ENCODE measurements at regions not wholly inside any gene's neighbourhood (a gene's known extent, or its start where the extent isn't known, plus 50 kb on each side); places are given as distances from the start of the nearest gene placed in this dataset.
"Not testable (repeated sequence)": the region's sequence is repeated elsewhere in the genome, so short reads cannot be mapped to it uniquely, and the experiment has no call there.

GRCh38 chr14:19160379-19160778 is 193.1 kb downstream of the POTEM start:
- H3K4me1 ChIP-seq (ENCODE audit: control insufficient read depth in 1 of 2, extremely low read depth in 1 of 2, insufficient read depth in 2 of 2, low read length in 2 of 2); H3K9me3 Mint-ChIP-seq; H3K4me3 ChIP-seq (ENCODE audit: control insufficient read depth in 1 of 2, extremely low read depth in 1 of 2, low read length in 1 of 2); POLR2A ChIA-PET; H3K9me3 ChIP-seq; ATAC-seq (replicated peaks in 1 of 4); H3K4me1 Mint-ChIP-seq; H3K27ac Mint-ChIP-seq; H3K36me3 ChIP-seq (ENCODE audit: control insufficient read depth in 2 of 2, extremely low read depth in 1 of 2, insufficient read depth in 1 of 2, low read length in 1 of 2); CTCF ChIA-PET; H3K36me3 Mint-ChIP-seq; DNase-seq; H3K27me3 ChIP-seq (replicated peaks in 1 of 2; ENCODE audit: control insufficient read depth in 2 of 2, extremely low read depth in 1 of 2, insufficient read depth in 2 of 2, low read length in 1 of 2); H3K27me3 Mint-ChIP-seq; H3K27ac ChIP-seq (ENCODE audit: low read length); H3K4me3 Mint-ChIP-seq: not testable (repeated sequence)
- no CpG with 5 or more reads among the region's 1 CpG for whole genome bisulfite sequencing (ENCODE audit: insufficient coverage)

DNA sequence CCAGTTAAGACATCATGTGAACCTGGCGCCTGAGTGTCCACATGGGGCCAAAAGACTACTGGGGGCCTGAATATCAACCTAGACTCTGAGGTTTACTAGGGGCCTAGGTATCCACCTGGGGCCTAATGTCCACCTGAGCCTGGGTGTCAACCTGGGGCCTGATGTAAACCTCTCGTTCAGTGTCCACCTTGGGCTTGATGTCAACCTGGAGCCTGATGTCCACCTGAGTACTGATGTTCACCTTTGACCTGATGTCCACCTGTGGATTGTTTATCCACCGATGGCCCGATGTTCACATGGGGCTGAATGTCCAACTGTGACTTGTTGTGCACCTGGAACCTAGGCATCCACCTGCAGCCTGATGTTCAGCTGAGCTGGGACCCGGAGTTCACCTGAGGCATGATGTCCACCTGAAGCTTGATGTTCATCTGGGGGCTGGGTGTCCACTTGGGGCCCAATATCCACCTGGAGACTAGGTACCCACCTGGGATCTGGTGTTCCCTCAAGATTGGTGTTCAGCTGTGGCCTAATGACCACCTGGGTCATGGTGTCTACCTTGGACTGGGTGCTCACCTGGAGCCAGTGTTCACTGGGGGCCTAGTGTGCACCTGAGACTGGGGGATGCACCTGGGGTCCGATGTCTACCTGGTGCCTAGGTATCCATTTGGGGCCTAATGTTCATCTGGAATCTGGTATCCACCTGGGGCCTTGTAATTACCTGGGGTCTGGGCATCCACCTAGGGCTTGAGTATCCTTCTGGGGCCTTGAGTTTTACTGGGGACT is 194.2 kb downstream of the POTEM start:
- H3K4me3 Mint-ChIP-seq; H3K4me1 ChIP-seq (ENCODE audit: control insufficient read depth in 1 of 2, extremely low read depth in 1 of 2, insufficient read depth in 2 of 2, low read length in 2 of 2); CTCF ChIA-PET; H3K36me3 Mint-ChIP-seq; H3K27ac ChIP-seq (ENCODE audit: low read length); H3K9me3 Mint-ChIP-seq; H3K4me1 Mint-ChIP-seq; H3K4me3 ChIP-seq (ENCODE audit: control insufficient read depth in 1 of 2, extremely low read depth in 1 of 2, low read length in 1 of 2); H3K9me3 ChIP-seq; ATAC-seq (replicated peaks in 1 of 4); H3K36me3 ChIP-seq (ENCODE audit: control insufficient read depth in 2 of 2, extremely low read depth in 1 of 2, insufficient read depth in 1 of 2, low read length in 1 of 2); H3K27me3 Mint-ChIP-seq; H3K27me3 ChIP-seq (replicated peaks in 1 of 2; ENCODE audit: control insufficient read depth in 2 of 2, extremely low read depth in 1 of 2, insufficient read depth in 2 of 2, low read length in 1 of 2); POLR2A ChIA-PET; H3K27ac Mint-ChIP-seq: not testable (repeated sequence)
- peak in 1 of 35 experiments; percentile 0 for DNase-seq
- 76% methylated on average over 5 of the region's 6 CpGs for WGBS (ENCODE audit: insufficient coverage)

DNA sequence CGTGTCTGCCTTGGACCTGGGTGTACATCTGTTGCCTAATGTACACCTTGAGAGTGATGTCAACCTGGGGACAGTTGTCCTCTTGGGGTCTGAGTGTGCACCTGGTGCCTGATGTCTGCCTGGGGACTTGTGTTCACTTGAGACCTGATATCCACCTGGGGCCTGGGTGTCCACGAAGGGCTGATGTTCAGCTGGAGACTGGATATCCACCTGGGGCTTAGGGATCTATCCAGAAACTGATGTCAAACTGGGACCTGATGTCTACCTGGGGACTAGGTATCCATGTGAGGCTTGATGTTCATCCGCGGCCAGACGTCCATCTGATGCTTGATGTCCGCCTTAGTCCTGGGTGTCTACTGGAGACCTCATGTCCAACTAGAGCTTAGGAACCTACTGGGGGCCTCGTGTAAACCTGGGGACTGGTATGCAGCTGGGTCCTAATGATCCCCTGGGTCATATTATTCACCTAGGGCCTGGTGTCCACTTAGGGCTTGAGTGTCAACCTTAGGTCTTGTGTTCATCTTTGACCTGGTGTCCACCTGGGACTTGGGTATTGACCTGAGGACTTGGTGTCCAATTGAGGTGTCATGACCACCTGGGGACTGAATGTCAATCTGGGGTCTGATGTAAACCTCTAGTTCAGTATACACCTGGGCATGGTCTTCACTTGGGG is 194.9 kb downstream of the POTEM start:
- H3K27me3 ChIP-seq (replicated peaks in 1 of 2; ENCODE audit: control insufficient read depth in 2 of 2, extremely low read depth in 1 of 2, insufficient read depth in 2 of 2, low read length in 1 of 2); H3K36me3 Mint-ChIP-seq; H3K4me3 Mint-ChIP-seq; H3K36me3 ChIP-seq (ENCODE audit: control insufficient read depth in 2 of 2, extremely low read depth in 1 of 2, insufficient read depth in 1 of 2, low read length in 1 of 2); H3K27me3 Mint-ChIP-seq; CTCF ChIA-PET; POLR2A ChIA-PET; H3K4me3 ChIP-seq (ENCODE audit: control insufficient read depth in 1 of 2, extremely low read depth in 1 of 2, low read length in 1 of 2); H3K9me3 Mint-ChIP-seq; H3K27ac Mint-ChIP-seq; H3K9me3 ChIP-seq; H3K4me1 ChIP-seq (ENCODE audit: control insufficient read depth in 1 of 2, extremely low read depth in 1 of 2, insufficient read depth in 2 of 2, low read length in 2 of 2); DNase-seq; H3K4me1 Mint-ChIP-seq; ATAC-seq (replicated peaks in 1 of 4); H3K27ac ChIP-seq (ENCODE audit: low read length): not testable (repeated sequence)
- whole genome bisulfite sequencing (ENCODE audit: insufficient coverage): 61% methylated on average over 5 of the region's 7 CpGs

DNA sequence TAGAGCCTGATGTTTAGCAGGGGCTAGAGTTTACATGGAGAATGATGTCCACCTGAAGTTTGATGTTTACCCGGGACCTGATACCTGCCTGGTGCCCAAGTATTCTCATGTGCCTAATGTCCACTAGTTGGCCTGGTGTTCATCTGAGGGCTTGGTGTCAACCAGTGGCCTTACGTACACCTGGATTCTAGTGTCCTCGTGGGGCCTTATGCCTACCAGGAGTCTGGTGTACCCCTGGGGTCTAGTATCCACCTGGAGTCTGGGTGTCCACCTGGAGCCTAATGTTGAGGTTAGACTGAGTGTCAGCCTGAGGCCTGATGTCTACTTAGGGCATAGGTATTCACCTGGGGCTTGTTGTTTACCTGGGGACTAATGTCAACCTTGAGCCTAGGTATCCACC is 195.7 kb downstream of the POTEM start:
- H3K27me3 Mint-ChIP-seq; H3K4me1 Mint-ChIP-seq; H3K27me3 ChIP-seq (replicated peaks in 1 of 2; ENCODE audit: control insufficient read depth in 2 of 2, extremely low read depth in 1 of 2, insufficient read depth in 2 of 2, low read length in 1 of 2); H3K9me3 Mint-ChIP-seq; H3K4me3 ChIP-seq (ENCODE audit: control insufficient read depth in 1 of 2, extremely low read depth in 1 of 2, low read length in 1 of 2); H3K27ac Mint-ChIP-seq; CTCF ChIA-PET; H3K9me3 ChIP-seq; H3K4me3 Mint-ChIP-seq; H3K4me1 ChIP-seq (ENCODE audit: control insufficient read depth in 1 of 2, extremely low read depth in 1 of 2, insufficient read depth in 2 of 2, low read length in 2 of 2); H3K27ac ChIP-seq (ENCODE audit: low read length); POLR2A ChIA-PET; H3K36me3 Mint-ChIP-seq; H3K36me3 ChIP-seq (ENCODE audit: control insufficient read depth in 2 of 2, extremely low read depth in 1 of 2, insufficient read depth in 1 of 2, low read length in 1 of 2); ATAC-seq (replicated peaks in 1 of 4); DNase-seq: not testable (repeated sequence)
- WGBS (ENCODE audit: insufficient coverage): no CpG with 5 or more reads among the region's 3 CpGs

- H3K4me3 ChIP-seq (ENCODE audit: control insufficient read depth in 1 of 2, extremely low read depth in 1 of 2, low read length in 1 of 2); CTCF ChIA-PET; H3K27ac Mint-ChIP-seq; H3K9me3 ChIP-seq; H3K4me1 ChIP-seq (ENCODE audit: control insufficient read depth in 1 of 2, extremely low read depth in 1 of 2, insufficient read depth in 2 of 2, low read length in 2 of 2); DNase-seq; H3K4me3 Mint-ChIP-seq; ATAC-seq (replicated peaks in 1 of 4); POLR2A ChIA-PET; H3K4me1 Mint-ChIP-seq; H3K36me3 Mint-ChIP-seq; H3K27ac ChIP-seq (ENCODE audit: low read length); H3K9me3 Mint-ChIP-seq; H3K36me3 ChIP-seq (ENCODE audit: control insufficient read depth in 2 of 2, extremely low read depth in 1 of 2, insufficient read depth in 1 of 2, low read length in 1 of 2); H3K27me3 ChIP-seq (replicated peaks in 1 of 2; ENCODE audit: control insufficient read depth in 2 of 2, extremely low read depth in 1 of 2, insufficient read depth in 2 of 2, low read length in 1 of 2); H3K27me3 Mint-ChIP-seq: not testable (repeated sequence)
- 64% methylated on average over 2 of the region's 2 CpGs for WGBS (ENCODE audit: insufficient coverage)
Observed at GRCh38 chr14:19163891-19164290, 196.7 kb downstream of the POTEM start.

GRCh38 chr14:19164426-19164825 is 197.2 kb downstream of the POTEM start:
- H3K27me3 ChIP-seq (replicated peaks in 1 of 2; ENCODE audit: control insufficient read depth in 2 of 2, extremely low read depth in 1 of 2, insufficient read depth in 2 of 2, low read length in 1 of 2); H3K4me3 ChIP-seq (ENCODE audit: control insufficient read depth in 1 of 2, extremely low read depth in 1 of 2, low read length in 1 of 2); H3K4me3 Mint-ChIP-seq; H3K27ac ChIP-seq (ENCODE audit: low read length); H3K9me3 Mint-ChIP-seq; POLR2A ChIA-PET; DNase-seq; H3K27ac Mint-ChIP-seq; CTCF ChIA-PET; H3K4me1 Mint-ChIP-seq; H3K27me3 Mint-ChIP-seq; H3K36me3 Mint-ChIP-seq; H3K36me3 ChIP-seq (ENCODE audit: control insufficient read depth in 2 of 2, extremely low read depth in 1 of 2, insufficient read depth in 1 of 2, low read length in 1 of 2); H3K4me1 ChIP-seq (ENCODE audit: control insufficient read depth in 1 of 2, extremely low read depth in 1 of 2, insufficient read depth in 2 of 2, low read length in 2 of 2); H3K9me3 ChIP-seq; ATAC-seq (replicated peaks in 1 of 4): not testable (repeated sequence)
- no CpG with 5 or more reads among the region's 1 CpG for WGBS (ENCODE audit: insufficient coverage)

GRCh38 chr14:19166056-19166455 is 198.8 kb downstream of the POTEM start:
- H3K9me3 Mint-ChIP-seq; H3K9me3 ChIP-seq; H3K27me3 ChIP-seq (replicated peaks in 1 of 2; ENCODE audit: control insufficient read depth in 2 of 2, extremely low read depth in 1 of 2, insufficient read depth in 2 of 2, low read length in 1 of 2); H3K4me1 ChIP-seq (ENCODE audit: control insufficient read depth in 1 of 2, extremely low read depth in 1 of 2, insufficient read depth in 2 of 2, low read length in 2 of 2); H3K4me3 ChIP-seq (ENCODE audit: control insufficient read depth in 1 of 2, extremely low read depth in 1 of 2, low read length in 1 of 2); H3K27ac Mint-ChIP-seq; H3K36me3 Mint-ChIP-seq; H3K27ac ChIP-seq (ENCODE audit: low read length); H3K4me1 Mint-ChIP-seq; POLR2A ChIA-PET; H3K36me3 ChIP-seq (ENCODE audit: control insufficient read depth in 2 of 2, extremely low read depth in 1 of 2, insufficient read depth in 1 of 2, low read length in 1 of 2); H3K27me3 Mint-ChIP-seq; CTCF ChIA-PET; ATAC-seq (replicated peaks in 1 of 4); DNase-seq; H3K4me3 Mint-ChIP-seq: not testable (repeated sequence)
- 85% methylated on average over 2 of the region's 3 CpGs for WGBS (ENCODE audit: insufficient coverage)

Data from T-cell (primary cell).